Vagina (tissue), 2 donors: ENCODE measurements at regions not wholly inside any gene's neighbourhood (a gene's known extent, or its start where the extent isn't known, plus 50 kb on each side); places are given as distances from the start of the nearest gene placed in this dataset.

Experiments
- DNase-seq, 2 donors: peaks; one replicate each; pipeline ENCODE4 v3.0.0-alpha.2; 2017; ENCODE audit errors: extremely low spot score in 2 of 2
- H3K27ac ChIP-seq: fragments of 200-600 bp; sonication (generic); one replicate; pipeline ENCODE4 v1.5.1; 2019
- H3K27me3 ChIP-seq: fragments of 200-600 bp; sonication (generic); one replicate; pipeline ENCODE4 v1.5.1; 2019
- H3K36me3 ChIP-seq, 2 donors: fragments of 200-600 bp; sonication (generic); one replicate each; pipeline ENCODE4 v1.5.1; 2017 to 2019
- H3K4me1 ChIP-seq: fragments of 200-600 bp; sonication (generic); one replicate; pipeline ENCODE4 v1.5.1; 2019
- H3K4me3 ChIP-seq, 2 donors: fragments of 200-600 bp; sonication (generic); 1 replicate in 1 of 2; 2 replicates in 1 of 2; pipeline ENCODE4 v1.5.1; 2016 to 2019
- H3K9me3 ChIP-seq: fragments of 200-600 bp; sonication (generic); one replicate; pipeline ENCODE4 v1.5.1; 2019
- CTCF ChIP-seq, 3 experiments: fragments of 450-650 bp in 2 of 3; fragments of 200-600 bp in 1 of 3; sonication (generic) in 1 of 3; IDR thresholded peaks; one replicate each; pipeline ENCODE4 v1.5.1; 2017 to 2019; ENCODE audit warnings: antibody characterized with exemption in 3 of 3, mild to moderate bottlenecking in 2 of 3, moderate library complexity in 2 of 3
- POLR2A ChIP-seq, 2 donors: fragments of 450-650 bp; IDR thresholded peaks; one replicate each; pipeline ENCODE4 v1.6.1; 2017; ENCODE audit warnings: antibody characterized with exemption in 2 of 2, mild to moderate bottlenecking in 2 of 2, moderate library complexity in 2 of 2
- POLR2AphosphoS5 ChIP-seq, 2 donors: sonication (generic); formaldehyde crosslinking; IDR thresholded peaks; one replicate each; pipeline ENCODE4 v1.9.0; 2017; ENCODE audit warnings: antibody characterized with exemption in 2 of 2, mild to moderate bottlenecking in 2 of 2, low read depth in 1 of 2; ENCODE audit not compliant: insufficient read depth in 1 of 2
- intact Hi-C: fragments of 100-400 bp; cut with DNase I; formaldehyde crosslinking; loops from one replicate; pipeline ENCODE4 v1.15.1; 2023

- H3K4me3 ChIP-seq: no peak overlapping the region
- no peak for DNase-seq
- no peaks in the 10 kb centered on the region for H3K27me3 ChIP-seq
- no peak overlapping the region for H3K27ac ChIP-seq
- no peaks in the 10 kb centered on the region for H3K9me3 ChIP-seq
- TF ChIP-seq CTCF (IDR thresholded peaks at IDR 0.05) (no peak), POLR2A (IDR thresholded peaks at IDR 0.05) (no peak), POLR2AphosphoS5 (IDR thresholded peaks at IDR 0.05; ENCODE audit: insufficient read depth in 1 of 2, low read depth in 1 of 2) (no peak)
- intact Hi-C loops: no loop called here
- no peaks in the 10 kb centered on the region for H3K36me3 ChIP-seq
- H3K4me1 ChIP-seq: no peaks in the 10 kb centered on the region
These were observed 157.8 kb upstream of the TNC start for GRCh38 chr9:115275753-115276152.

DNA sequence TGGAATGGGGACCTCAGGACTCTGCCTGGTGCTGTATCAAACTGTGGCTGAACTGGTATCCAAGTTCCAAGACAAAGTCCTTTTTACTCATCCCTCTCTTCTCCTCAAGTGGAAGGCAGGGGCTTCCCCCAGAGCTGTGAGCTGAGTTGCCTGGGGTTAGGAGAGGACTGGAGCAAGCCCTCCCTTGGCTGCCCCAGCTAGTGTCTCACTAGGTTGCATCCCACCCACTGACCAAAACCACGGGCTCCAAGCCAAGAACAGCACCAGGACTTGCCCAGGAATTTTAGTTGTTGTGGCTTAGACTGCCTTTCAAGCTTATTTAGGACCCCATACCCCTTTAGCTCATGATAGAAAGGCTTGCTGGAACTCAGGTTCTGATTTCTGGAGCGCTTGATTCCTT, 158.7 kb upstream of the TNC start:
- intact Hi-C loops: no loop called here
- no peaks in the 10 kb centered on the region for H3K9me3 ChIP-seq
- no peak overlapping the region for H3K27ac ChIP-seq
- DNase-seq: no peak
- no peaks in the 10 kb centered on the region for H3K4me1 ChIP-seq
- H3K27me3 ChIP-seq: no peaks in the 10 kb centered on the region
- H3K36me3 ChIP-seq: no peaks in the 10 kb centered on the region
- H3K4me3 ChIP-seq: no peak overlapping the region
- no peak for TF ChIP-seq POLR2AphosphoS5 (IDR thresholded peaks at IDR 0.05; ENCODE audit: insufficient read depth in 1 of 2, low read depth in 1 of 2)

DNA sequence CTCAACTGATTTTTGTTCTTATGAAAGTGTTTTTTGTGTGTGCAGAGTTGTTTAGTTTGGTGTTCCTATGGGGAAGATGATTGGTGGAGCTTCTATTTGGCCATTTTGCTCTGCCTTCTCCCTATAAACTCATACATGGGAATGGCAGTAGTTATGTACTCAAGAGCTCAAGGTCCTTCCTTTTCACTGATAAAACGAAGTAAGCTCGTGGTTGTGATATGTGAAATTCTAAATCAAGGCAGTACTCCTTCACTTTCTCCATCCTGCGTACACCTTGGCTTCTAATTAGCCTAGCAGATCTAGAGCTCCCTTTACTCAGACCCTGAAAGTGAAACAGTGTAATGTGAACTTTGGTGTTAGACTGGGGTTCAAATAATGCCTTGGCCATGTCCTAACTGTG, 159.3 kb upstream of the TNC start:
- TF ChIP-seq POLR2AphosphoS5 (IDR thresholded peaks at IDR 0.05; ENCODE audit: insufficient read depth in 1 of 2, low read depth in 1 of 2): no peak
- TF ChIP-seq CTCF (IDR thresholded peaks at IDR 0.05): no peak
- TF ChIP-seq POLR2A (IDR thresholded peaks at IDR 0.05): no peak
- no peaks in the 10 kb centered on the region for H3K4me1 ChIP-seq
- H3K27me3 ChIP-seq: no peaks in the 10 kb centered on the region
- H3K27ac ChIP-seq: no peak overlapping the region
- intact Hi-C loops: no loop called here
- no peaks in the 10 kb centered on the region for H3K36me3 ChIP-seq
- no peak for DNase-seq
- no peak overlapping the region for H3K4me3 ChIP-seq
- no peaks in the 10 kb centered on the region for H3K9me3 ChIP-seq

DNA sequence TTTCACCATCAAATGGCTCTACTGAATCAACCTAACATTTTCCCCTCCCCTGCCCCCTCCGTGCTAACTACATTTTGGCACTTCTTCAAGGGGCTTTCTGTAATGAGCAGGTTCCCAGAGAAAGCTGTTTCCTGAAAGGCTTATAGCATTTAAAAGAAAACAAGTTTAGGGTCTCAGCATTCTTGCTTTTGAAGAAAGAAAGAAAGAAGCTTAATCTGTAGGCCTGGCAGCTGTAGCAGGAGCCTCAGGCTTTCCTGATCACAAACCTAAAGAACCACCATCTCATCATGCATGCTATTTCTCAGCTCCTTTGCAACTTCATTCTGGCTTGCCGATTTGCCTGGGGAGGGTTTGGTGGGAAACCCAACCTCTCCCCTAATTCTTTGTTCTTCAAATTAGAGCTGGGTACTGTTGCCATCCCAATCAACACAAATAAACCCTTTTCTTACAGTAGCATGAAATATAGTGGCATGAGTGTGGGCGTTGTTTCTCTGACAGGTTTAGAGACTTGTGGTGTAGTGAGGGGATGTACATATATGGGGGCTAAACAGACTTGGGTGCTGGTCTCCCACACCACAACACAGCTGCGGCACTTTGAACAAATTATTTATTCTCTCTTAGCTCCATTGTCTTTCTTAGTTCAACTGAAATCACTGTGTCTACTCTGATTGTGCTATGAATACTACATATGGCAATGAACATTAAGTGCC, 160.5 kb upstream of the TNC start:
- no peaks in the 10 kb centered on the region for H3K36me3 ChIP-seq
- no peak for DNase-seq
- no peak for TF ChIP-seq POLR2AphosphoS5 (IDR thresholded peaks at IDR 0.05; ENCODE audit: insufficient read depth in 1 of 2, low read depth in 1 of 2)
- TF ChIP-seq CTCF (IDR thresholded peaks at IDR 0.05): no peak
- no peak for TF ChIP-seq POLR2A (IDR thresholded peaks at IDR 0.05)
- H3K9me3 ChIP-seq: no peaks in the 10 kb centered on the region
- no peaks in the 10 kb centered on the region for H3K4me1 ChIP-seq
- no peak overlapping the region for H3K4me3 ChIP-seq
- no peaks in the 10 kb centered on the region for H3K27me3 ChIP-seq
- intact Hi-C loops: no loop called here
- no peak overlapping the region for H3K27ac ChIP-seq

GRCh38 chr9:115283395-115283794, 165.4 kb upstream of the TNC start:
- intact Hi-C loops: no loop called here
- Histone ChIP-seq H3K27ac (no peak overlapping the region), H3K36me3 (no peaks in the 10 kb centered on the region), H3K4me3 (no peak overlapping the region), H3K4me1 (no peaks in the 10 kb centered on the region), H3K27me3 (no peaks in the 10 kb centered on the region), H3K9me3 (no peaks in the 10 kb centered on the region)
- TF ChIP-seq CTCF (IDR thresholded peaks at IDR 0.05) (no peak), POLR2A (IDR thresholded peaks at IDR 0.05) (no peak), POLR2AphosphoS5 (IDR thresholded peaks at IDR 0.05; ENCODE audit: insufficient read depth in 1 of 2, low read depth in 1 of 2) (no peak)
- no peak for DNase-seq
